Naive thymus-derived CD8-positive, alpha-beta T cell (primary cell): ENCODE measurements at regions not wholly inside any gene's neighbourhood (a gene's known extent, or its start where the extent isn't known, plus 50 kb on each side); places are given as distances from the start of the nearest gene placed in this dataset.
A peak's percentile ranks its signal among the peaks of the same experiment; 100 is the strongest.

Source experiments
- ATAC-seq, 2 donors: fragments of 150-1000 bp; cut with Tn5 transposase in 1 of 2; sonication (Bioruptor Pico), chemical (Tn5 transposase) in 1 of 2; 1 replicate in 1 of 2; 2 replicates in 1 of 2; pipeline ENCODE4 v1.10.0; 2021; ENCODE audit warnings: mild to moderate bottlenecking in 2 of 2, moderate library complexity in 2 of 2
- POLR2A ChIA-PET: fragments of 350-600 bp; sonication (Branson Sonifier 250); formaldehyde crosslinking; loops from one replicate; lab custom pipeline; 2021; ENCODE audit warnings: antibody characterized with exemption; lab: Charles Lee
- DNase-seq, 10 donors: peaks; one replicate each; pipeline versions ENCODE4 v3.0.0 to v3.0.0-alpha.2; 2020 to 2022
- H3K27ac Mint-ChIP-seq, 10 donors: one replicate each; pipeline ENCODE4 v1.8.0; 2020 to 2022; ENCODE audit warnings: mild to moderate bottlenecking in 10 of 10, mixed read lengths in 10 of 10, moderate library complexity in 4 of 10, inconsistent platforms in 1 of 10
- H3K27me3 Mint-ChIP-seq, 5 donors: one replicate each; pipeline ENCODE4 v1.8.0; 2021 to 2022; ENCODE audit warnings: mixed read lengths in 5 of 5
- H3K36me3 Mint-ChIP-seq, 3 donors: one replicate each; pipeline ENCODE4 v1.8.0; 2020 to 2022; ENCODE audit warnings: mixed read lengths in 3 of 3, mild to moderate bottlenecking in 2 of 3, inconsistent platforms in 1 of 3
- H3K4me1 Mint-ChIP-seq, 4 donors: one replicate each; pipeline ENCODE4 v1.8.0; 2021 to 2022; ENCODE audit warnings: mixed read lengths in 4 of 4
- H3K4me3 Mint-ChIP-seq, 10 donors: one replicate each; pipeline ENCODE4 v1.8.0; 2020 to 2022; ENCODE audit warnings: mild to moderate bottlenecking in 10 of 10, mixed read lengths in 10 of 10, moderate library complexity in 6 of 10, inconsistent platforms in 1 of 10
- H3K9me3 Mint-ChIP-seq, 9 donors: one replicate each; pipeline ENCODE4 v1.8.0; 2020 to 2022; ENCODE audit warnings: mixed read lengths in 9 of 9, mild to moderate bottlenecking in 3 of 9, inconsistent platforms in 1 of 9, moderate library complexity in 1 of 9

DNA sequence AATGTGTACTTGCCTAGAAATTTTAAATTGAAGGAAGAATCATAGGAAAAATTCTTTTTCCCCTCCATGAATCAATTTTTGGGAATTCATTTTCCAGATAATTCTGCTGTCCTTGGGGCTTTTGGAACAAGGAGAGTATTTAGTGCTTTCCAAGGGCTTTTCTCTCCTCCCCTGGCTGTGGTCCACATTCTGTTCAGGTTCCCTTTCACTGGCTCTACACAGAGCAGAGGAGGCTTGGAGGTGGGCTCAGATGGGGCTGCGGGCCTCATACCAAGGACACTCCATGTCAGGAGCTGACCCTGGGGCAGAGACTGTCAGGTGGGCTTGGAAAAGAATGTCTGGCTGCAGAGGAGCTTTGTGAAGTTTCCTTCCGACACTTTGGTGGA is 128.1 kb downstream of the GADD45G start:
- Mint-ChIP-seq H3K4me1 (peaks cover 2 to 14% (median 5%) of the 10 kb centered on the region in 4 donors), H3K4me3 (no peak overlapping the region), H3K36me3 (no peaks in the 10 kb centered on the region), H3K27me3 (no peaks in the 10 kb centered on the region), H3K9me3 (no peaks in the 10 kb centered on the region), H3K27ac (no peak overlapping the region)
- DNase-seq, result no peak
- ATAC-seq, result no peak
- POLR2A ChIA-PET, result no interaction called here

DNA sequence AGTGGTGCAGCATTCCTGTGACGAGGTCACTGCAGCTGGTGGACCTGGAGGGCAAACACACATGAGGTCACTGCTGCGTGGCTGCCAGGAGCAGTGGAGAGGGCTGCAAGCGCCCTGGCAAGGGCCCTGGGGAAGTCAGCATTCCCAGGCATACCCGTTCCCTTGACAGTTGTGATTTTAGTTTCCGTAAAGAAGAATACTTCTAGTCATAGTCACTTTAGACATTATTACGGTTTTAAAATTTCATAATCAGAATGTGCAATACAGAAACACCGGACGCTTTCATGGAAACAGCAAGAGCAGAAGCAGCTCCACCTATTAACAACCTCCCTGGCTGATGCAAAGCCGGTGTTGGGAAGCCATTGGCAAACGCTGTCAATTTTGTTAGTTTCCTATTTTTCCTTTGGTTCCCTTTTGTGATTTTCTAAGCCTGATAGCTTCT is 129.8 kb downstream of the GADD45G start:
- DNase-seq (no peak), ATAC-seq (no peak)
- Mint-ChIP-seq H3K36me3 (no peaks in the 10 kb centered on the region), H3K4me3 (no peak overlapping the region), H3K9me3 (no peaks in the 10 kb centered on the region), H3K27me3 (no peaks in the 10 kb centered on the region), H3K4me1 (peaks cover 13 to 28% (median 20%) of the 10 kb centered on the region in 4 donors), H3K27ac (no peak overlapping the region)
- POLR2A ChIA-PET, result no interaction called here

- no peak overlapping the region for H3K4me3 Mint-ChIP-seq
- peak overlapping the region in 1 of 10 donors; percentile 37 for H3K27ac Mint-ChIP-seq
- no peaks in the 10 kb centered on the region for H3K36me3 Mint-ChIP-seq
- POLR2A ChIA-PET, result no interaction called here
- H3K4me1 Mint-ChIP-seq, result peaks cover 32 to 62% (median 50%) of the 10 kb centered on the region in 4 donors
- no peaks in the 10 kb centered on the region for H3K9me3 Mint-ChIP-seq
- no peak for DNase-seq
- H3K27me3 Mint-ChIP-seq, result peaks cover 0 to 3% (median 0%) of the 10 kb centered on the region in 5 donors
- no peak for ATAC-seq
Observed at GRCh38 chr9:89738137-89738932, 133.5 kb downstream of the GADD45G start.

DNA sequence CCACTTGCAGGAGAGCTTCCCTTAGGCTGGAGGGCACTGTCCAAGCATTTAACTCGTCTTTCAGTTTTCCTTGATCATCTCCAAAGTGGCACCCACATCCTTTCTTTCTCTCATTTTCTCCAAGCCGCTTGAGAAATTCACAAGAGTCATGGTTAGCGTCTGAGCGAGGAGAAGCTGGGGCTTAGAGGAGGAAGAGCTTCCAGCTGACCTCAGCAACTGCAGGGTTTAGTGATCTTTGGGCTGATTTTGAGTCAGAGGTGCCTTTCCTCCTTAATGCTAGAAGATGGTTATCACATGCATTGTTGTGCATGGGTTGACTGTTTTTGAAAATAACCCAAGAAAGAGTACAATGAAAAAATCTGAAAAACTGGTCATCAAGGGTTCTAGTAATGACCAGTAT is 134.7 kb downstream of the GADD45G start:
- Mint-ChIP-seq H3K27ac (peak overlapping the region in 2 of 10 donors; percentile 13 to 37), H3K27me3 (peaks cover 0 to 3% (median 0%) of the 10 kb centered on the region in 5 donors), H3K9me3 (no peaks in the 10 kb centered on the region), H3K36me3 (no peaks in the 10 kb centered on the region), H3K4me1 (peaks cover 40 to 70% (median 60%) of the 10 kb centered on the region in 4 donors), H3K4me3 (peak overlapping the region in 3 of 10 donors; percentile 11 to 77 (median 36))
- ATAC-seq (no peak), DNase-seq (no peak)
- POLR2A ChIA-PET, result interaction anchor here (1.0 kb wide), 1 partner anchor 9 kb away, joined by 3 read pairs; no protein-coding TSS in a partner anchor

GRCh38 chr9:89739916-89740315 is 135.1 kb downstream of the GADD45G start:
- Mint-ChIP-seq H3K36me3 (no peaks in the 10 kb centered on the region), H3K9me3 (no peaks in the 10 kb centered on the region), H3K27ac (peak overlapping the region in 1 of 10 donors; percentile 13), H3K4me1 (peaks cover 43 to 74% (median 62%) of the 10 kb centered on the region in 4 donors), H3K27me3 (peaks cover 0 to 3% (median 0%) of the 10 kb centered on the region in 5 donors), H3K4me3 (peak overlapping the region in 2 of 10 donors; percentile 42 to 77)
- DNase-seq (no peak), ATAC-seq (no peak)
- POLR2A ChIA-PET, result interaction anchor here (0.7 to 1.0 kb wide), 2 partner anchors 9 to 11 kb away, joined by 3 read pairs; no protein-coding TSS in a partner anchor

DNA sequence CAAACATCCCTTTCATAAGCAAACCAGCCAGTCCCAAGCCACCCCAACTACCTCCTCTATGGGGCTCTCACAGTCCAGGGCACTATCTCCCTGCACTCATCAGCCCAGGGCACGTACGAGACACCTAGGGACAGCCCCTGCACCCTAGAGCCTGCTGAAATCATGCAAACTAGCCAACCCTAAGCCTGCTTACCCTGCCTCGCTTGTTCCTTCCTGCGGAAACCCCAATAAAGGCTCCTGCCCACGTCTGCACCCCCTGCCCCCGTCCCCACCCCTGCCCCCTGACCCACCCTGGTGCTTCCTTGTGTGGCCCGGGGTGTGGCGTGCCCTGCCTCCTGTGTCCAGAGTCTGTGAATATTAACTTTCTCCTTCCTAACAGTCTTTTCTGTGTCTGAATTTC is 135.9 kb downstream of the GADD45G start:
- H3K4me1 Mint-ChIP-seq, result peaks cover 47 to 80% (median 68%) of the 10 kb centered on the region in 4 donors
- no peaks in the 10 kb centered on the region for H3K36me3 Mint-ChIP-seq
- H3K9me3 Mint-ChIP-seq, result no peaks in the 10 kb centered on the region
- peak overlapping the region in 2 of 10 donors; percentile 45 to 65 for H3K27ac Mint-ChIP-seq
- POLR2A ChIA-PET, result interaction anchor here (0.7 kb wide), 2 partner anchors 10 to 1134 kb away, joined by 3 read pairs; no protein-coding TSS in a partner anchor
- ATAC-seq (peak in 1 of 2 donors; percentile 7), DNase-seq (peak in 2 of 10 donors; percentile 4 to 17)
- peaks cover 0 to 3% (median 0%) of the 10 kb centered on the region in 5 donors for H3K27me3 Mint-ChIP-seq
- peak overlapping the region; percentile 36 to 79 (median 52) for H3K4me3 Mint-ChIP-seq

DNA sequence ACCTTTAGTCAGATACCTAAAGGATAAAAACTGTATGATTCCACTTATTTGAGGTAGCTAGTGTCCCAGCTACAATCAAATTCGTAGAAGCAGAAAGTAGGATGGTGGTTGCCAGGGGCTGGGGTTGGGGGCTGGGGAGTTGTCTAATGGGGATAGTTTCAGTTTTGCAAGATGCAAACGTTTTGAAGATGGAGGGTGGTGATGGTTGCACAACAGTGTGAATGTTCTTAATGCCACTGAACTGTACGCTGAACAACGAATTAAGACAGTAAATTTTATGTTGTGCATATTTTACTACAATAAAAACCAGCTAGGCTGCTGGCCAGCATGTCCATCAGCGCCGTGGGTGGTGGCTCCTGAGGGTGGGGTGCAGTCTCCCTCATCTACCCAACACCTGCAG is 137.8 kb downstream of the GADD45G start:
- Mint-ChIP-seq H3K27me3 (peaks cover 0 to 3% (median 0%) of the 10 kb centered on the region in 5 donors), H3K9me3 (no peaks in the 10 kb centered on the region), H3K36me3 (no peaks in the 10 kb centered on the region), H3K27ac (peak overlapping the region in 4 of 10 donors; percentile 25 to 88 (median 42)), H3K4me3 (peak overlapping the region; percentile 43 to 86 (median 70)), H3K4me1 (peaks cover 51 to 86% (median 81%) of the 10 kb centered on the region in 4 donors)
- peak in 1 of 10 donors; percentile 10 for DNase-seq
- POLR2A ChIA-PET, result interaction anchor here (1.6 kb wide), 1 partner anchor 10 kb away, joined by 3 read pairs; no protein-coding TSS in a partner anchor
- ATAC-seq, result no peak

DNA sequence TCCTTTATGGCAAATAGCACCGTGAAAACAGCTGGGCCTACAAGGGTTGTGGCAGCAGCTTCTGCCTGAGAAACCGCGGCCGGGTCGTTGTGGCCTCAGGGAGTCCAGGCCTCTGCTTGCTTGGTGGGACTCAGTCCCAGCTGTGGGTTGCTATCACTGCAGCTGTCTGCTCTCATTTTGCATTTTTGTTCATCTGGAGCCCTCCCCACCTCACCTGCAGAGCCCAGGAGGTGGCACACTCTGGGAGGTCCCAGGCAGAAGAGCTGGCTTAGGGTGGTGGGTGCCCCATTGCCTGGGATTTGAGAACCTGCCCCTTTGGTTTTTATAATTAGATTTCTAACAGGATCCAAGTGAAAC is 138.4 kb downstream of the GADD45G start:
- DNase-seq, result peak in 1 of 10 donors; percentile 13
- Mint-ChIP-seq H3K4me1 (peaks cover 53 to 92% (median 85%) of the 10 kb centered on the region in 4 donors), H3K9me3 (peaks cover 0 to 1% (median 0%) of the 10 kb centered on the region in 9 donors), H3K4me3 (peak overlapping the region; percentile 43 to 86 (median 70)), H3K27ac (peak overlapping the region; percentile 39 to 93 (median 68)), H3K27me3 (peaks cover 0 to 3% (median 0%) of the 10 kb centered on the region in 5 donors), H3K36me3 (no peaks in the 10 kb centered on the region)
- no peak for ATAC-seq
- POLR2A ChIA-PET, result interaction anchor here (1.0 to 1.6 kb wide), 2 partner anchors 10 to 53 kb away, joined by 3 to 4 read pairs; no protein-coding TSS in a partner anchor

- POLR2A ChIA-PET, result interaction anchor here (0.6 to 1.7 kb wide), 4 partner anchors 9 to 366 kb away, joined by 3 to 6 read pairs (median 4); no protein-coding TSS in a partner anchor
- Mint-ChIP-seq H3K4me1 (peaks cover 50 to 92% (median 85%) of the 10 kb centered on the region in 4 donors), H3K4me3 (peak overlapping the region; percentile 43 to 86 (median 70)), H3K27me3 (peaks cover 0 to 3% (median 0%) of the 10 kb centered on the region in 5 donors), H3K36me3 (no peaks in the 10 kb centered on the region), H3K27ac (peak overlapping the region; percentile 39 to 93 (median 68)), H3K9me3 (peaks cover 0 to 5% (median 0%) of the 10 kb centered on the region in 9 donors)
- DNase-seq (peak in 9 of 10 donors; percentile 39 to 87 (median 73)), ATAC-seq (peak; percentile 87 to 90)
Observed at GRCh38 chr9:89743573-89744254, 138.9 kb downstream of the GADD45G start.

GRCh38 chr9:89744255-89744648 is 139.4 kb downstream of the GADD45G start:
- H3K4me1 Mint-ChIP-seq, result peaks cover 47 to 92% (median 84%) of the 10 kb centered on the region in 4 donors
- H3K9me3 Mint-ChIP-seq, result peaks cover 0 to 6% (median 0%) of the 10 kb centered on the region in 9 donors
- peaks cover 0 to 3% (median 0%) of the 10 kb centered on the region in 5 donors for H3K27me3 Mint-ChIP-seq
- peak overlapping the region; percentile 43 to 86 (median 70) for H3K4me3 Mint-ChIP-seq
- ATAC-seq, result no peak
- H3K36me3 Mint-ChIP-seq, result peaks cover 0 to under 1% (median 0%) of the 10 kb centered on the region in 3 donors
- POLR2A ChIA-PET, result interaction anchor here (0.6 to 1.7 kb wide), 3 partner anchors 9 to 367 kb away, joined by 3 to 6 read pairs (median 4); no protein-coding TSS in a partner anchor
- DNase-seq, result no peak
- peak overlapping the region in 9 of 10 donors; percentile 39 to 93 (median 64) for H3K27ac Mint-ChIP-seq

- peaks cover 0 to 4% (median 0%) of the 10 kb centered on the region in 5 donors for H3K27me3 Mint-ChIP-seq
- ATAC-seq (no peak), DNase-seq (peak in 1 of 10 donors; percentile 12)
- H3K27ac Mint-ChIP-seq, result peak overlapping the region in 3 of 10 donors; percentile 29 to 62 (median 53)
- peaks cover 0 to 4% (median 0%) of the 10 kb centered on the region in 3 donors for H3K36me3 Mint-ChIP-seq
- peak overlapping the region in 8 of 10 donors; percentile 46 to 80 (median 73) for H3K4me3 Mint-ChIP-seq
- POLR2A ChIA-PET, result interaction anchor here (1.7 kb wide), 1 partner anchor 115 kb away, joined by 4 read pairs; no protein-coding TSS in a partner anchor
- peaks cover 48 to 92% (median 85%) of the 10 kb centered on the region in 4 donors for H3K4me1 Mint-ChIP-seq
- H3K9me3 Mint-ChIP-seq, result peaks cover 0 to 10% (median 0%) of the 10 kb centered on the region in 9 donors
Observed at GRCh38 chr9:89744730-89745129, 139.9 kb downstream of the GADD45G start.
